ENCODE measurements at regions not wholly inside any gene's neighbourhood (a gene's known extent, or its start where the extent isn't known, plus 50 kb on each side); places are given as distances from the start of the nearest gene placed in this dataset.

DNA sequence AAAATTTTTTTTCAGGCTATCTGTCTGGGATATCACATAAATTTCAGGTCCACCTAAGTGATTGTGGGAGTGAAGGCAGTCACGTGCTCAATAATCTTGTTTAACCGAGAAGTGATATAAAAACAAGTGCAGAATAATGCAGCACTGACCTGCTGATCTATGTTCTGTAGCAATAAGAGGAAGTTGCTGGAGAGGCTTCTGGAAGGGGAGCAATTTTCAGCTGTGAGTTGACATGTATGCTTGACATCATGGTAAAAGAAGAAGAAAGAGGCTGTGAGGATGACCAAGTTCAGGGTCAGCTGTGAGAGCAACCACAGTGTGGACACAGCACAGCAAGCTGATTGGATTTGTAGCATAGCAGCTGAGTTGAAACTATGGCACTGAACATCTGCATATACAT, 172.0 kb upstream of the PELI2 start (continued):
- TF ChIP-seq, protein P1, sequence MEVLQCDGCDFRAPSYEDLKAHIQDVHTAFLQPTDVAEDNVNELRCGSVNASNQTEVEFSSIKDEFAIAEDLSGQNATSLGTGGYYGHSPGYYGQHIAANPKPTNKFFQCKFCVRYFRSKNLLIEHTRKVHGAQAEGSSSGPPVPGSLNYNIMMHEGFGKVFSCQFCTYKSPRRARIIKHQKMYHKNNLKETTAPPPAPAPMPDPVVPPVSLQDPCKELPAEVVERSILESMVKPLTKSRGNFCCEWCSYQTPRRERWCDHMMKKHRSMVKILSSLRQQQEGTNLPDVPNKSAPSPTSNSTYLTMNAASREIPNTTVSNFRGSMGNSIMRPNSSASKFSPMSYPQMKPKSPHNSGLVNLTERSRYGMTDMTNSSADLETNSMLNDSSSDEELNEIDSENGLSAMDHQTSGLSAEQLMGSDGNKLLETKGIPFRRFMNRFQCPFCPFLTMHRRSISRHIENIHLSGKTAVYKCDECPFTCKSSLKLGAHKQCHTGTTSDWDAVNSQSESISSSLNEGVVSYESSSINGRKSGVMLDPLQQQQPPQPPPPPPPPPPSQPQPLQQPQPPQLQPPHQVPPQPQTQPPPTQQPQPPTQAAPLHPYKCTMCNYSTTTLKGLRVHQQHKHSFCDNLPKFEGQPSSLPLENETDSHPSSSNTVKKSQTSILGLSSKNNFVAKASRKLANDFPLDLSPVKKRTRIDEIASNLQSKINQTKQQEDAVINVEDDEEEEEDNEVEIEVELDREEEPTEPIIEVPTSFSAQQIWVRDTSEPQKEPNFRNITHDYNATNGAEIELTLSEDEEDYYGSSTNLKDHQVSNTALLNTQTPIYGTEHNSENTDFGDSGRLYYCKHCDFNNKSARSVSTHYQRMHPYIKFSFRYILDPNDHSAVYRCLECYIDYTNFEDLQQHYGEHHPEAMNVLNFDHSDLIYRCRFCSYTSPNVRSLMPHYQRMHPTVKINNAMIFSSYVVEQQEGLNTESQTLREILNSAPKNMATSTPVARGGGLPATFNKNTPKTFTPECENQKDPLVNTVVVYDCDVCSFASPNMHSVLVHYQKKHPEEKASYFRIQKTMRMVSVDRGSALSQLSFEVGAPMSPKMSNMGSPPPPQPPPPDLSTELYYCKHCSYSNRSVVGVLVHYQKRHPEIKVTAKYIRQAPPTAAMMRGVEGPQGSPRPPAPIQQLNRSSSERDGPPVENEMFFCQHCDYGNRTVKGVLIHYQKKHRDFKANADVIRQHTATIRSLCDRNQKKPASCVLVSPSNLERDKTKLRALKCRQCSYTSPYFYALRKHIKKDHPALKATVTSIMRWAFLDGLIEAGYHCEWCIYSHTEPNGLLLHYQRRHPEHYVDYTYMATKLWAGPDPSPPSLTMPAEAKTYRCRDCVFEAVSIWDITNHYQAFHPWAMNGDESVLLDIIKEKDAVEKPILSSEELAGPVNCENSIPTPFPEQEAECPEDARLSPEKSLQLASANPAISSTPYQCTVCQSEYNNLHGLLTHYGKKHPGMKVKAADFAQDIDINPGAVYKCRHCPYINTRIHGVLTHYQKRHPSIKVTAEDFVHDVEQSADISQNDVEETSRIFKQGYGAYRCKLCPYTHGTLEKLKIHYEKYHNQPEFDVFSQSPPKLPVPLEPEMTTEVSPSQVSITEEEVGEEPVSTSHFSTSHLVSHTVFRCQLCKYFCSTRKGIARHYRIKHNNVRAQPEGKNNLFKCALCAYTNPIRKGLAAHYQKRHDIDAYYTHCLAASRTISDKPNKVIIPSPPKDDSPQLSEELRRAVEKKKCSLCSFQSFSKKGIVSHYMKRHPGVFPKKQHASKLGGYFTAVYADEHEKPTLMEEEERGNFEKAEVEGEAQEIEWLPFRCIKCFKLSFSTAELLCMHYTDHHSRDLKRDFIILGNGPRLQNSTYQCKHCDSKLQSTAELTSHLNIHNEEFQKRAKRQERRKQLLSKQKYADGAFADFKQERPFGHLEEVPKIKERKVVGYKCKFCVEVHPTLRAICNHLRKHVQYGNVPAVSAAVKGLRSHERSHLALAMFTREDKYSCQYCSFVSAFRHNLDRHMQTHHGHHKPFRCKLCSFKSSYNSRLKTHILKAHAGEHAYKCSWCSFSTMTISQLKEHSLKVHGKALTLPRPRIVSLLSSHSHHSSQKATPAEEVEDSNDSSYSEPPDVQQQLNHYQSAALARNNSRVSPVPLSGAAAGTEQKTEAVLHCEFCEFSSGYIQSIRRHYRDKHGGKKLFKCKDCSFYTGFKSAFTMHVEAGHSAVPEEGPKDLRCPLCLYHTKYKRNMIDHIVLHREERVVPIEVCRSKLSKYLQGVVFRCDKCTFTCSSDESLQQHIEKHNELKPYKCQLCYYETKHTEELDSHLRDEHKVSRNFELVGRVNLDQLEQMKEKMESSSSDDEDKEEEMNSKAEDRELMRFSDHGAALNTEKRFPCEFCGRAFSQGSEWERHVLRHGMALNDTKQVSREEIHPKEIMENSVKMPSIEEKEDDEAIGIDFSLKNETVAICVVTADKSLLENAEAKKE (CRISPR knock-in tag; IDR thresholded peaks at IDR 0.05), result no peak
- no peak for TF ChIP-seq ZNF331 (CRISPR knock-in tag; IDR thresholded peaks at IDR 0.05; ENCODE audit: low read depth)

DNA sequence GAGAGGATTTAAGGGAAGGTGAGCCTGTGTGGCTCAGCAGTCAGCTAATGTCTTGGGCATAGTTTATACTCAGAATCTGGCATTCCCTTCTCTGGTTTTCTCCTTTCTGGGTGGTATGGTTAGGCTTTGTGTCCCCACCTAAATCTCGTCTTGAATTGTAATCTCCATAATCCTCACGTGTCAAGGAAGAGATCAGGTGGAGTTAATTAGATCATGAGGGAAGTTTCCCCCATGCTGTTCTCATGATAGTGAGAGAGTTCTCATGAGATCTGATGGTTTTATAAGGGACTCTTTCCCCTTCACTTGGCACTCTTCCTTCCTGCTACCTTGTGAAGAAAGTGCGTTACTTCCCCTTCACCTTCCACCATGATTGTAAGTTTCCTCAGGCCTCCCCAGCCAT, 169.8 kb upstream of the PELI2 start:
- H3K4me3 ChIP-seq, result no peak overlapping the region
- Mint-ChIP-seq H3K4me3 (no peak overlapping the region), H3K27ac (no peak overlapping the region)
- TF ChIP-seq, protein P2, sequence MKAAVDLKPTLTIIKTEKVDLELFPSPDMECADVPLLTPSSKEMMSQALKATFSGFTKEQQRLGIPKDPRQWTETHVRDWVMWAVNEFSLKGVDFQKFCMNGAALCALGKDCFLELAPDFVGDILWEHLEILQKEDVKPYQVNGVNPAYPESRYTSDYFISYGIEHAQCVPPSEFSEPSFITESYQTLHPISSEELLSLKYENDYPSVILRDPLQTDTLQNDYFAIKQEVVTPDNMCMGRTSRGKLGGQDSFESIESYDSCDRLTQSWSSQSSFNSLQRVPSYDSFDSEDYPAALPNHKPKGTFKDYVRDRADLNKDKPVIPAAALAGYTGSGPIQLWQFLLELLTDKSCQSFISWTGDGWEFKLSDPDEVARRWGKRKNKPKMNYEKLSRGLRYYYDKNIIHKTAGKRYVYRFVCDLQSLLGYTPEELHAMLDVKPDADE (IDR thresholded peaks at IDR 0.05), result no peak
- TF ChIP-seq NANOG (IDR thresholded peaks at IDR 0.05; ENCODE audit: borderline replicate concordance) (no peak), POLR2AphosphoS5 (IDR thresholded peaks at IDR 0.05; ENCODE audit: low read depth) (no peak), EZH2 (IDR thresholded peaks at IDR 0.05; ENCODE audit: low read depth, unreplicated experiment) (no peak)
- TF ChIP-seq, protein P3, sequence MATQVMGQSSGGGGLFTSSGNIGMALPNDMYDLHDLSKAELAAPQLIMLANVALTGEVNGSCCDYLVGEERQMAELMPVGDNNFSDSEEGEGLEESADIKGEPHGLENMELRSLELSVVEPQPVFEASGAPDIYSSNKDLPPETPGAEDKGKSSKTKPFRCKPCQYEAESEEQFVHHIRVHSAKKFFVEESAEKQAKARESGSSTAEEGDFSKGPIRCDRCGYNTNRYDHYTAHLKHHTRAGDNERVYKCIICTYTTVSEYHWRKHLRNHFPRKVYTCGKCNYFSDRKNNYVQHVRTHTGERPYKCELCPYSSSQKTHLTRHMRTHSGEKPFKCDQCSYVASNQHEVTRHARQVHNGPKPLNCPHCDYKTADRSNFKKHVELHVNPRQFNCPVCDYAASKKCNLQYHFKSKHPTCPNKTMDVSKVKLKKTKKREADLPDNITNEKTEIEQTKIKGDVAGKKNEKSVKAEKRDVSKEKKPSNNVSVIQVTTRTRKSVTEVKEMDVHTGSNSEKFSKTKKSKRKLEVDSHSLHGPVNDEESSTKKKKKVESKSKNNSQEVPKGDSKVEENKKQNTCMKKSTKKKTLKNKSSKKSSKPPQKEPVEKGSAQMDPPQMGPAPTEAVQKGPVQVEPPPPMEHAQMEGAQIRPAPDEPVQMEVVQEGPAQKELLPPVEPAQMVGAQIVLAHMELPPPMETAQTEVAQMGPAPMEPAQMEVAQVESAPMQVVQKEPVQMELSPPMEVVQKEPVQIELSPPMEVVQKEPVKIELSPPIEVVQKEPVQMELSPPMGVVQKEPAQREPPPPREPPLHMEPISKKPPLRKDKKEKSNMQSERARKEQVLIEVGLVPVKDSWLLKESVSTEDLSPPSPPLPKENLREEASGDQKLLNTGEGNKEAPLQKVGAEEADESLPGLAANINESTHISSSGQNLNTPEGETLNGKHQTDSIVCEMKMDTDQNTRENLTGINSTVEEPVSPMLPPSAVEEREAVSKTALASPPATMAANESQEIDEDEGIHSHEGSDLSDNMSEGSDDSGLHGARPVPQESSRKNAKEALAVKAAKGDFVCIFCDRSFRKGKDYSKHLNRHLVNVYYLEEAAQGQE (IDR thresholded peaks at IDR 0.05; ENCODE audit: unreplicated experiment), result no peak

More for the DNA sequence above, 169.8 kb upstream of the PELI2 start:
- Mint-ChIP-seq H3K36me3 (ENCODE audit: low read depth) (no peaks in the 10 kb centered on the region; the same call in 2 of the 3 replicates), H3K9me3 (peaks cover 3% of the 10 kb centered on the region; the same call in 2 of the 3 replicates), H3K27me3 (ENCODE audit: insufficient read depth, low read depth, poor library complexity) (no peaks in the 10 kb centered on the region), H3K4me1 (peaks cover 5% of the 10 kb centered on the region; the same call in 2 of the 3 replicates)
- no peaks in the 10 kb centered on the region for H3K27me3 ChIP-seq (ENCODE audit: insufficient read depth)
- peaks cover 4% of the 10 kb centered on the region; the same call in 1 of the 2 replicates for H3K4me1 ChIP-seq (ENCODE audit: insufficient read depth)
- no peak for DNase-seq (ENCODE audit: low spot score)
- no peaks in the 10 kb centered on the region for H3K79me2 ChIP-seq (replicated peaks; ENCODE audit: insufficient read depth)
- no peaks in the 10 kb centered on the region for H4K20me1 ChIP-seq (replicated peaks; ENCODE audit: insufficient read depth)
- H3K36me3 ChIP-seq (ENCODE audit: insufficient read depth), result no peaks in the 10 kb centered on the region
- H3K27ac ChIP-seq (ENCODE audit: low read depth), result no peak overlapping the region
- no peak overlapping the region; the same call in 1 of the 2 replicates for H2AFZ ChIP-seq
- no peaks in the 10 kb centered on the region for H3K9me2 ChIP-seq (ENCODE audit: insufficient read depth)
- no peak for ATAC-seq
- H3K4me2 ChIP-seq, result no peak overlapping the region
- no peaks in the 10 kb centered on the region for H3F3A ChIP-seq (replicated peaks; ENCODE audit: low read depth)

Measured in GM23338 (cell line).